GM23338 (cell line): ENCODE measurements at regions not wholly inside any gene's neighbourhood (a gene's known extent, or its start where the extent isn't known, plus 50 kb on each side); places are given as distances from the start of the nearest gene placed in this dataset.

ENCODE experiments used
- ATAC-seq: fragments of 200-7000 bp; cut with Tn5 transposase; 3 replicates; pipeline ENCODE4 v1.9.1; 2020
- DNase-seq: peaks from one replicate; pipeline ENCODE4 v3.0.0-alpha.2; 2015; ENCODE audit warnings: low spot score
- H2AFZ ChIP-seq: fragments of 200-600 bp; sonication (generic); 2 replicates; pipeline ENCODE4 v1.8.0; 2016; ENCODE audit warnings: antibody characterized with exemption, mild to moderate bottlenecking, moderate library complexity
- H3F3A ChIP-seq: fragments of 200-600 bp; sonication (generic); replicated peaks from 2 replicates; pipeline ENCODE4 v1.8.0; 2017; ENCODE audit warnings: antibody characterized with exemption, mixed run types, low read depth
- H3K27ac ChIP-seq: fragments of 200-600 bp; sonication (generic); 2 replicates; pipeline ENCODE4 v1.6.1; 2016; ENCODE audit warnings: low read depth
- H3K27me3 ChIP-seq: fragments of 200-600 bp; sonication (generic); 2 replicates; pipeline ENCODE4 v1.8.0; 2016; ENCODE audit warnings: mild to moderate bottlenecking, mixed run types, moderate library complexity; ENCODE audit not compliant: insufficient read depth
- H3K36me3 ChIP-seq: fragments of 200-600 bp; sonication (generic); 2 replicates; pipeline ENCODE4 v1.8.0; 2016; ENCODE audit warnings: mild to moderate bottlenecking; ENCODE audit not compliant: insufficient read depth
- H3K4me1 ChIP-seq: fragments of 200-600 bp; sonication (generic); 2 replicates; pipeline ENCODE4 v1.8.0; 2016; ENCODE audit warnings: mild to moderate bottlenecking, moderate library complexity; ENCODE audit not compliant: insufficient read depth
- H3K4me2 ChIP-seq: fragments of 200-600 bp; sonication (generic); 2 replicates; pipeline ENCODE4 v1.7.1; 2017; ENCODE audit warnings: mixed run types
- H3K4me3 ChIP-seq: fragments of 200-600 bp; sonication (generic); 2 replicates; pipeline ENCODE4 v1.6.1; 2016; ENCODE audit warnings: mixed run types
- H3K79me2 ChIP-seq: fragments of 200-600 bp; sonication (generic); replicated peaks from 2 replicates; pipeline ENCODE4 v1.8.0; 2017; ENCODE audit warnings: mild to moderate bottlenecking; ENCODE audit not compliant: insufficient read depth
- H3K9me2 ChIP-seq: fragments of 200-600 bp; sonication (generic); 2 replicates; pipeline ENCODE4 v1.8.0; 2017; ENCODE audit not compliant: insufficient read depth
- H4K20me1 ChIP-seq: fragments of 200-600 bp; sonication (generic); replicated peaks from 2 replicates; pipeline ENCODE4 v1.8.0; 2017; ENCODE audit warnings: mild to moderate bottlenecking; ENCODE audit not compliant: insufficient read depth
- H3K27ac Mint-ChIP-seq: 2 replicates; pipeline ENCODE4 v1.8.0; 2020; ENCODE audit warnings: inconsistent platforms, mild to moderate bottlenecking, moderate library complexity, mixed read lengths
- H3K27me3 Mint-ChIP-seq: 3 replicates; pipeline ENCODE4 v1.8.0; 2022; ENCODE audit warnings: low read depth, mild to moderate bottlenecking, moderate library complexity, mixed read lengths, inconsistent platforms; ENCODE audit not compliant: insufficient read depth, poor library complexity
- H3K36me3 Mint-ChIP-seq: 3 replicates; pipeline ENCODE4 v1.8.0; 2021; ENCODE audit warnings: low read depth, mild to moderate bottlenecking, inconsistent platforms, moderate library complexity, mixed read lengths
- H3K4me1 Mint-ChIP-seq: 3 replicates; pipeline ENCODE4 v1.8.0; 2020; ENCODE audit warnings: mild to moderate bottlenecking, inconsistent platforms, mixed read lengths
- H3K4me3 Mint-ChIP-seq: 3 replicates; pipeline ENCODE4 v1.8.0; 2021; ENCODE audit warnings: moderate library complexity, mild to moderate bottlenecking, inconsistent platforms, mixed read lengths
- H3K9me3 Mint-ChIP-seq: 3 replicates; pipeline ENCODE4 v1.8.0; 2020; ENCODE audit warnings: moderate library complexity, mild to moderate bottlenecking, inconsistent platforms, mixed read lengths
- CREB1 ChIP-seq: fragments of 250-450 bp; sonication (Bioruptor Pico); IDR thresholded peaks from 2 replicates; pipeline ENCODE4 v1.5.0; 2020; ENCODE audit warnings: low read depth, mild to moderate bottlenecking, moderate library complexity
- ETS1 ChIP-seq: IDR thresholded peaks from 2 replicates; pipeline ENCODE4 v1.6.1; 2016; ENCODE audit warnings: antibody characterized with exemption
- EZH2 ChIP-seq: fragments of 200-600 bp; sonication (generic); IDR thresholded peaks from one replicate; pipeline ENCODE4 v1.8.0; 2017; ENCODE audit warnings: antibody characterized with exemption, mild to moderate bottlenecking, low read depth; ENCODE audit not compliant: unreplicated experiment
- EZH2phosphoT487 ChIP-seq: fragments of 200-600 bp; sonication (generic); IDR thresholded peaks from one replicate; pipeline ENCODE4 v1.8.1; 2018; ENCODE audit warnings: antibody characterized with exemption; ENCODE audit not compliant: unreplicated experiment
- POLR2AphosphoS5 ChIP-seq: IDR thresholded peaks from 2 replicates; pipeline ENCODE4 v1.6.1; 2016; ENCODE audit warnings: antibody characterized with exemption, low read depth
- REST ChIP-seq: IDR thresholded peaks from one replicate; pipeline ENCODE4 v1.6.1; 2018; ENCODE audit warnings: antibody characterized with exemption; ENCODE audit not compliant: unreplicated experiment
- STAT1 ChIP-seq: IDR thresholded peaks from one replicate; pipeline ENCODE4 v1.6.1; 2016; ENCODE audit warnings: antibody characterized with exemption; ENCODE audit not compliant: unreplicated experiment
- ZNF462 ChIP-seq: fragments of 250-450 bp; sonication (Bioruptor Pico); IDR thresholded peaks from 2 replicates; pipeline ENCODE4 v1.5.0; 2020; ENCODE audit warnings: mild to moderate bottlenecking, moderate library complexity

GRCh38 chr12:89791286-89791685, 82.6 kb upstream of the ATP2B1 start (continued):
- TF ChIP-seq REST (no peak), EZH2phosphoT487 (no peak)

GRCh38 chr12:89789862-89790261, 81.2 kb upstream of the ATP2B1 start:
- Mint-ChIP-seq H3K4me3 (no peak overlapping the region), H3K9me3 (peaks cover 26% of the 10 kb centered on the region), H3K4me1 (no peaks in the 10 kb centered on the region), H3K36me3 (peaks cover 18% of the 10 kb centered on the region), H3K27me3 (no peaks in the 10 kb centered on the region), H3K27ac (no peak overlapping the region)
- Histone ChIP-seq H3K4me1 (no peaks in the 10 kb centered on the region), H4K20me1 (no peaks in the 10 kb centered on the region), H3K36me3 (no peaks in the 10 kb centered on the region), H3K9me2 (no peaks in the 10 kb centered on the region), H3K4me2 (no peak overlapping the region), H3K27ac (no peak overlapping the region), H3K79me2 (no peaks in the 10 kb centered on the region), H3K4me3 (no peak overlapping the region), H2AFZ (no peak overlapping the region), H3F3A (no peaks in the 10 kb centered on the region), H3K27me3 (no peaks in the 10 kb centered on the region)
- no peak for TF ChIP-seq CREB1
- no peak for TF ChIP-seq EZH2
- TF ChIP-seq STAT1, result no peak
- no peak for TF ChIP-seq REST
- no peak for TF ChIP-seq ETS1
- no peak for TF ChIP-seq POLR2AphosphoS5
- TF ChIP-seq EZH2phosphoT487, result no peak
- TF ChIP-seq ZNF462 (CRISPR knock-in tag), result no peak
- ATAC-seq (no peak), DNase-seq (no peak)
